ENCODE measurements at regions not wholly inside any gene's neighbourhood (a gene's known extent, or its start where the extent isn't known, plus 50 kb on each side); places are given as distances from the start of the nearest gene placed in this dataset.

GRCh38 chr12:114757684-114758325 lies 73.8 kb upstream of the TBX3 start:
- CTCF ChIA-PET (ENCODE audit: low intra/inter-chr PET ratio) = no interaction called here
- WGBS (ENCODE audit: insufficient coverage, low coverage, missing lambda C conversion rate) = 0% methylated on average over 4 of the region's 4 CpGs

More at GRCh38 chr12:114757684-114758325, 73.8 kb upstream of the TBX3 start:
- Histone ChIP-seq H3K27ac (ENCODE audit: extremely low read depth, low read depth, low read length) (no peak overlapping the region), H4K20me1 (replicated peaks; ENCODE audit: control insufficient read depth, insufficient read depth, low read length) (no peaks in the 10 kb centered on the region), H3K4me2 (ENCODE audit: insufficient read depth, low read length) (no peak overlapping the region), H3K4me3 (no peak overlapping the region), H3K9me3 (replicated peaks; ENCODE audit: control insufficient read depth, insufficient read depth, low read depth, low read length) (no peaks in the 10 kb centered on the region), H2AFZ (ENCODE audit: low read depth, low read length) (no peak overlapping the region), H3K9ac (ENCODE audit: insufficient read depth in 1 of 2, low read depth in 2 of 2, low read length in 2 of 2) (no peak overlapping the region), H3K9me1 (ENCODE audit: control insufficient read depth, insufficient read depth, low read length) (no peaks in the 10 kb centered on the region), H3K27me3 (ENCODE audit: control insufficient read depth in 2 of 2, insufficient read depth in 2 of 2, low read length in 2 of 2) (peaks cover 0 to 5% of the 10 kb centered on the region in 2 experiments; a peak in 2 of 5 replicates), H3K36me3 (ENCODE audit: control insufficient read depth, insufficient read depth, low read length) (no peaks in the 10 kb centered on the region), H3K4me1 (replicated peaks in 1 of 2; ENCODE audit: control insufficient read depth in 2 of 2, insufficient read depth in 2 of 2, low read length in 2 of 2) (no peaks in the 10 kb centered on the region), H3K79me2 (ENCODE audit: control insufficient read depth, insufficient read depth, low read length) (no peaks in the 10 kb centered on the region)
- no peak for DNase-seq (ENCODE audit: extremely low read depth in 1 of 4, low spot score in 3 of 4)
- no TSS peak for BruUV-seq (replicated peaks)
- TF ChIP-seq CREM (IDR thresholded peaks at IDR 0.05; ENCODE audit: low read depth) = no peak
- no peak for TF ChIP-seq ZNF592 (IDR thresholded peaks at IDR 0.05)
- no peak for TF ChIP-seq ZNF707 (CRISPR knock-in tag; conservative IDR thresholded peaks at IDR 0.05)
- TF ChIP-seq PHF21A (IDR thresholded peaks at IDR 0.05; ENCODE audit: borderline replicate concordance, low read depth) = no peak
- TF ChIP-seq ETV5 (CRISPR knock-in tag; IDR thresholded peaks at IDR 0.05; ENCODE audit: low read depth) = no peak
- TF ChIP-seq ILK (tag; IDR thresholded peaks at IDR 0.05; ENCODE audit: borderline replicate concordance, low read depth) = no peak
- TF ChIP-seq CBFA2T2 (conservative IDR thresholded peaks at IDR 0.05) = no peak
- TF ChIP-seq ELF1 (tag; IDR thresholded peaks at IDR 0.05) = no peak
- no peak for TF ChIP-seq IRF9 (tag; IDR thresholded peaks at IDR 0.05)
- TF ChIP-seq HDAC8 (tag; IDR thresholded peaks at IDR 0.05) = no peak
- TF ChIP-seq ZNF780A (CRISPR knock-in tag; IDR thresholded peaks at IDR 0.05) = no peak
- no peak for TF ChIP-seq HDAC6 (IDR thresholded peaks at IDR 0.05; ENCODE audit: low read depth, low read length)
- TF ChIP-seq ZNF212 (CRISPR knock-in tag; IDR thresholded peaks at IDR 0.05) = no peak
- no peak for TF ChIP-seq ZNF785 (CRISPR knock-in tag; IDR thresholded peaks at IDR 0.05)
- no peak for TF ChIP-seq KLF6 (CRISPR knock-in tag; IDR thresholded peaks at IDR 0.05; ENCODE audit: borderline replicate concordance)
- TF ChIP-seq SNRNP70 (optimal IDR thresholded peaks at IDR 0.05; ENCODE audit: low read depth, low read length) = no peak
- no peak for ATAC-seq
- FAIRE-seq = no peak
- in situ Hi-C loops (cut with MboI) (no loop called here), intact Hi-C loops (cut with micrococcal nuclease) (no loop called here)
- POLR2A ChIA-PET = no interaction called here

Measured in K562 (cell line).